ENCODE measurements at regions not wholly inside any gene's neighbourhood (a gene's known extent, or its start where the extent isn't known, plus 50 kb on each side); places are given as distances from the start of the nearest gene placed in this dataset.
"Not testable (repeated sequence)": the region's sequence is repeated elsewhere in the genome, so short reads cannot be mapped to it uniquely, and the experiment has no call there.

- no peaks in the 10 kb centered on the region for H3K27me3 ChIP-seq (ENCODE audit: control insufficient read depth, insufficient read depth, low read length)
- no peaks in the 10 kb centered on the region for H3K36me3 ChIP-seq (ENCODE audit: control insufficient read depth, insufficient read depth, low read length)
- DNase-seq (ENCODE audit: low read depth in 2 of 2) = no peak
- no peaks in the 10 kb centered on the region for H3K79me2 ChIP-seq (ENCODE audit: control insufficient read depth, insufficient read depth, low read length)
- H3K4me3 ChIP-seq (replicated peaks in 1 of 4; ENCODE audit: control extremely low read depth in 1 of 4, insufficient read depth in 1 of 4, low read depth in 3 of 4, low read length in 4 of 4) = no peak overlapping the region
- H2AFZ ChIP-seq (ENCODE audit: low read length) = no peak overlapping the region
- H3K9ac ChIP-seq (ENCODE audit: insufficient read depth, low read length) = no peak overlapping the region
- H3K4me1 ChIP-seq (ENCODE audit: control insufficient read depth, extremely low read depth, insufficient read depth, low read length) = no peaks in the 10 kb centered on the region
- no peak overlapping the region for H3K4me2 ChIP-seq (ENCODE audit: extremely low read depth, insufficient read depth, low read length)
- H3K27ac ChIP-seq (ENCODE audit: insufficient read depth, low read length) = no peak overlapping the region
- H4K20me1 ChIP-seq (ENCODE audit: control insufficient read depth, extremely low read depth, insufficient read depth, low read length) = no peaks in the 10 kb centered on the region
- H3K9me3 ChIP-seq (ENCODE audit: control insufficient read depth, insufficient read depth, low read depth, low read length) = no peaks in the 10 kb centered on the region
- TF ChIP-seq EZH2 (IDR thresholded peaks at IDR 0.05; ENCODE audit: low read length, missing control alignments) = no peak
- TF ChIP-seq, protein P1, sequence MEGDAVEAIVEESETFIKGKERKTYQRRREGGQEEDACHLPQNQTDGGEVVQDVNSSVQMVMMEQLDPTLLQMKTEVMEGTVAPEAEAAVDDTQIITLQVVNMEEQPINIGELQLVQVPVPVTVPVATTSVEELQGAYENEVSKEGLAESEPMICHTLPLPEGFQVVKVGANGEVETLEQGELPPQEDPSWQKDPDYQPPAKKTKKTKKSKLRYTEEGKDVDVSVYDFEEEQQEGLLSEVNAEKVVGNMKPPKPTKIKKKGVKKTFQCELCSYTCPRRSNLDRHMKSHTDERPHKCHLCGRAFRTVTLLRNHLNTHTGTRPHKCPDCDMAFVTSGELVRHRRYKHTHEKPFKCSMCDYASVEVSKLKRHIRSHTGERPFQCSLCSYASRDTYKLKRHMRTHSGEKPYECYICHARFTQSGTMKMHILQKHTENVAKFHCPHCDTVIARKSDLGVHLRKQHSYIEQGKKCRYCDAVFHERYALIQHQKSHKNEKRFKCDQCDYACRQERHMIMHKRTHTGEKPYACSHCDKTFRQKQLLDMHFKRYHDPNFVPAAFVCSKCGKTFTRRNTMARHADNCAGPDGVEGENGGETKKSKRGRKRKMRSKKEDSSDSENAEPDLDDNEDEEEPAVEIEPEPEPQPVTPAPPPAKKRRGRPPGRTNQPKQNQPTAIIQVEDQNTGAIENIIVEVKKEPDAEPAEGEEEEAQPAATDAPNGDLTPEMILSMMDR (conservative IDR thresholded peaks at IDR 0.05 in 1 of 2, IDR thresholded peaks at IDR 0.05 in 1 of 2; ENCODE audit: low read depth in 1 of 2, low read length in 2 of 2) = no peak
Measured at GRCh38 chr9:25453875-25454274, 224.4 kb downstream of the TUSC1 start.

GRCh38 chr9:25449503-25449902 is 228.7 kb downstream of the TUSC1 start:
- Histone ChIP-seq H3K9me3 (ENCODE audit: control insufficient read depth, insufficient read depth, low read depth, low read length) (no peaks in the 10 kb centered on the region), H3K9ac (ENCODE audit: insufficient read depth, low read length) (no peak overlapping the region), H3K36me3 (ENCODE audit: control insufficient read depth, insufficient read depth, low read length) (no peaks in the 10 kb centered on the region), H3K79me2 (ENCODE audit: control insufficient read depth, insufficient read depth, low read length) (no peaks in the 10 kb centered on the region), H3K27ac (ENCODE audit: insufficient read depth, low read length) (no peak overlapping the region), H4K20me1 (ENCODE audit: control insufficient read depth, extremely low read depth, insufficient read depth, low read length) (no peaks in the 10 kb centered on the region), H3K4me3 (replicated peaks in 1 of 4; ENCODE audit: control extremely low read depth in 1 of 4, insufficient read depth in 1 of 4, low read depth in 3 of 4, low read length in 4 of 4) (no peak overlapping the region), H3K4me1 (ENCODE audit: control insufficient read depth, extremely low read depth, insufficient read depth, low read length) (no peaks in the 10 kb centered on the region), H3K4me2 (ENCODE audit: extremely low read depth, insufficient read depth, low read length) (no peak overlapping the region), H3K27me3 (ENCODE audit: control insufficient read depth, insufficient read depth, low read length) (no peaks in the 10 kb centered on the region), H2AFZ (ENCODE audit: low read length) (no peak overlapping the region)
- TF ChIP-seq EZH2 (IDR thresholded peaks at IDR 0.05; ENCODE audit: low read length, missing control alignments) = no peak
- TF ChIP-seq, protein P1 (conservative IDR thresholded peaks at IDR 0.05 in 1 of 2, IDR thresholded peaks at IDR 0.05 in 1 of 2; ENCODE audit: low read depth in 1 of 2, low read length in 2 of 2) = no peak
- no peak for DNase-seq (ENCODE audit: low read depth in 2 of 2)

- H3K36me3 ChIP-seq (ENCODE audit: control insufficient read depth, insufficient read depth, low read length); H2AFZ ChIP-seq (ENCODE audit: low read length); DNase-seq (ENCODE audit: low read depth in 2 of 2); H3K27me3 ChIP-seq (ENCODE audit: control insufficient read depth, insufficient read depth, low read length); H3K4me1 ChIP-seq (ENCODE audit: control insufficient read depth, extremely low read depth, insufficient read depth, low read length); H3K9me3 ChIP-seq (ENCODE audit: control insufficient read depth, insufficient read depth, low read depth, low read length); H3K79me2 ChIP-seq (ENCODE audit: control insufficient read depth, insufficient read depth, low read length); H3K4me2 ChIP-seq (ENCODE audit: extremely low read depth, insufficient read depth, low read length); H4K20me1 ChIP-seq (ENCODE audit: control insufficient read depth, extremely low read depth, insufficient read depth, low read length); H3K4me3 ChIP-seq (replicated peaks in 1 of 4; ENCODE audit: control extremely low read depth in 1 of 4, insufficient read depth in 1 of 4, low read depth in 3 of 4, low read length in 4 of 4); H3K9ac ChIP-seq (ENCODE audit: insufficient read depth, low read length); H3K27ac ChIP-seq (ENCODE audit: insufficient read depth, low read length): not testable (repeated sequence)
Measured at GRCh38 chr9:25445721-25446120, 232.5 kb downstream of the TUSC1 start.
